ENCODE measurements at regions not wholly inside any gene's neighbourhood (a gene's known extent, or its start where the extent isn't known, plus 50 kb on each side); places are given as distances from the start of the nearest gene placed in this dataset.

DNA sequence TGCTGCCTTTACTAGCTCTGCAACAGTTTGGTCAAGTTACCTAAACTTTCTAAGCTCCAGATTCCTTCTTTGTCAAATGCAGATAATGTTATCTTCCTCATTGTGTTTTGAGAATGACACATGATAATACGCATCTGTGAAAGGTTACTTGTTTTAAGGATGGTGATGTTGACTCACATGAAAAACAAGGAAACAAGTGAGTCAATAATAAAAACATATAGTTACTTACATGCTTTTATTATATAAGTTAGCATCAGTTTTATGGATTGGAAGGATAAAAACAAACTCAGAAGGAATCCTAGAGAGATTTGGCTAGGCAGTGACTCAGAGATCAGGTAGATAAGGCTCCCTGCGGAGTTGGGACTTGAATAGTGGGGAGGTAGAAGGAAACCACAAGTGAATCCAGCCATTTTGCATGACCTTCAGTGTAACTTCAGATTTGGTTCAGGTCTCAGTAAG, 144.6 kb downstream of the LMO4 start:
- TF ChIP-seq, protein P1, sequence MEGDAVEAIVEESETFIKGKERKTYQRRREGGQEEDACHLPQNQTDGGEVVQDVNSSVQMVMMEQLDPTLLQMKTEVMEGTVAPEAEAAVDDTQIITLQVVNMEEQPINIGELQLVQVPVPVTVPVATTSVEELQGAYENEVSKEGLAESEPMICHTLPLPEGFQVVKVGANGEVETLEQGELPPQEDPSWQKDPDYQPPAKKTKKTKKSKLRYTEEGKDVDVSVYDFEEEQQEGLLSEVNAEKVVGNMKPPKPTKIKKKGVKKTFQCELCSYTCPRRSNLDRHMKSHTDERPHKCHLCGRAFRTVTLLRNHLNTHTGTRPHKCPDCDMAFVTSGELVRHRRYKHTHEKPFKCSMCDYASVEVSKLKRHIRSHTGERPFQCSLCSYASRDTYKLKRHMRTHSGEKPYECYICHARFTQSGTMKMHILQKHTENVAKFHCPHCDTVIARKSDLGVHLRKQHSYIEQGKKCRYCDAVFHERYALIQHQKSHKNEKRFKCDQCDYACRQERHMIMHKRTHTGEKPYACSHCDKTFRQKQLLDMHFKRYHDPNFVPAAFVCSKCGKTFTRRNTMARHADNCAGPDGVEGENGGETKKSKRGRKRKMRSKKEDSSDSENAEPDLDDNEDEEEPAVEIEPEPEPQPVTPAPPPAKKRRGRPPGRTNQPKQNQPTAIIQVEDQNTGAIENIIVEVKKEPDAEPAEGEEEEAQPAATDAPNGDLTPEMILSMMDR (IDR thresholded peaks at IDR 0.05): no peak
- TF ChIP-seq ZFX (IDR thresholded peaks at IDR 0.05; ENCODE audit: borderline replicate concordance): no peak
